CD4-positive, CD25-positive, alpha-beta regulatory T cell (primary cell): ENCODE measurements at regions not wholly inside any gene's neighbourhood (a gene's known extent, or its start where the extent isn't known, plus 50 kb on each side); places are given as distances from the start of the nearest gene placed in this dataset.

Experiments
- ATAC-seq, 2 donors: fragments of 150-1000 bp; cut with Tn5 transposase; one replicate each; pipeline ENCODE4 v1.10.0; 2021; ENCODE audit warnings: low read depth in 2 of 2, moderate number of reproducible peaks in 2 of 2, moderate library complexity in 1 of 2
- DNase-seq, 3 donors: peaks; one replicate each; pipeline versions ENCODE4 v3.0.0 to v3.0.0-alpha.2; 2012 to 2022; ENCODE audit warnings: mixed read lengths in 1 of 3
- H3K27ac ChIP-seq: one replicate; pipeline ENCODE4 v1.7.0; 2013; ENCODE audit warnings: mild to moderate bottlenecking, low read length; ENCODE audit not compliant: insufficient read depth, poor library complexity, severe bottlenecking
- H3K27me3 ChIP-seq: one replicate; pipeline ENCODE4 v1.7.0; 2013; ENCODE audit warnings: low read length; ENCODE audit not compliant: control insufficient read depth, insufficient read depth
- H3K36me3 ChIP-seq: one replicate; pipeline ENCODE4 v1.7.0; 2013; ENCODE audit warnings: mild to moderate bottlenecking, low read length, moderate library complexity; ENCODE audit not compliant: control insufficient read depth, insufficient read depth
- H3K4me1 ChIP-seq: 2 replicates; pipeline ENCODE4 v1.7.0; 2013; ENCODE audit warnings: mild to moderate bottlenecking, low read length; ENCODE audit not compliant: insufficient read depth, control insufficient read depth, poor library complexity, severe bottlenecking
- H3K4me3 ChIP-seq: one replicate; pipeline ENCODE4 v1.7.0; 2013; ENCODE audit warnings: low read depth, mild to moderate bottlenecking, low read length, moderate library complexity
- H3K9me3 ChIP-seq, 2 experiments: 1 replicate in 1 of 2; 2 replicates in 1 of 2; pipeline ENCODE4 v1.7.0; 2013; ENCODE audit warnings: low read length in 2 of 2, mild to moderate bottlenecking in 1 of 2, moderate library complexity in 1 of 2; ENCODE audit not compliant: control insufficient read depth in 2 of 2
- H3K27ac Mint-ChIP-seq, 3 donors: one replicate each; pipeline ENCODE4 v1.8.0; 2020 to 2022; ENCODE audit warnings: mild to moderate bottlenecking in 3 of 3, mixed read lengths in 3 of 3, moderate library complexity in 2 of 3
- H3K27me3 Mint-ChIP-seq: one replicate; pipeline ENCODE4 v1.8.0; 2022; ENCODE audit warnings: mild to moderate bottlenecking, mixed read lengths
- H3K36me3 Mint-ChIP-seq: one replicate; pipeline ENCODE4 v1.8.0; 2020; ENCODE audit warnings: mixed read lengths
- H3K4me1 Mint-ChIP-seq, 4 donors: one replicate each; pipeline ENCODE4 v1.8.0; 2020 to 2022; ENCODE audit warnings: mixed read lengths in 4 of 4, mild to moderate bottlenecking in 1 of 4
- H3K4me3 Mint-ChIP-seq, 4 donors: one replicate each; pipeline ENCODE4 v1.8.0; 2020 to 2022; ENCODE audit warnings: mild to moderate bottlenecking in 4 of 4, mixed read lengths in 4 of 4, moderate library complexity in 3 of 4
- H3K9me3 Mint-ChIP-seq, 7 donors: one replicate each; pipeline ENCODE4 v1.8.0; 2020 to 2022; ENCODE audit warnings: mixed read lengths in 7 of 7, mild to moderate bottlenecking in 3 of 7, moderate library complexity in 2 of 7

GRCh38 chr1:234750922-234751627 is 141.1 kb upstream of the IRF2BP2 start:
- Histone ChIP-seq H3K4me3 (no peak overlapping the region), H3K36me3 (no peaks in the 10 kb centered on the region), H3K27ac (no peak overlapping the region), H3K4me1 (no peaks in the 10 kb centered on the region), H3K9me3 (no peaks in the 10 kb centered on the region), H3K27me3 (no peaks in the 10 kb centered on the region)
- DNase-seq (no peak), ATAC-seq (no peak)
- Mint-ChIP-seq H3K36me3 (no peaks in the 10 kb centered on the region), H3K4me1 (peaks cover 0 to 4% (median 1%) of the 10 kb centered on the region in 4 donors), H3K27ac (peak overlapping the region in 2 of 3 donors; percentile 2 to 52), H3K27me3 (peaks cover 16% of the 10 kb centered on the region), H3K9me3 (peaks cover 0 to 1% (median 0%) of the 10 kb centered on the region in 7 donors), H3K4me3 (no peak overlapping the region)

GRCh38 chr1:234748713-234749112 is 138.7 kb upstream of the IRF2BP2 start:
- Histone ChIP-seq H3K9me3 (no peaks in the 10 kb centered on the region), H3K36me3 (no peaks in the 10 kb centered on the region), H3K4me1 (no peaks in the 10 kb centered on the region), H3K27ac (no peak overlapping the region), H3K4me3 (no peak overlapping the region), H3K27me3 (no peaks in the 10 kb centered on the region)
- H3K27me3 Mint-ChIP-seq = peaks cover 13% of the 10 kb centered on the region
- H3K4me1 Mint-ChIP-seq = no peaks in the 10 kb centered on the region
- H3K4me3 Mint-ChIP-seq = no peak overlapping the region
- ATAC-seq (no peak), DNase-seq (no peak)
- H3K36me3 Mint-ChIP-seq = no peaks in the 10 kb centered on the region
- no peak overlapping the region for H3K27ac Mint-ChIP-seq
- H3K9me3 Mint-ChIP-seq = peaks cover 0 to 1% (median 0%) of the 10 kb centered on the region in 7 donors

GRCh38 chr1:234748066-234748465 is 138.1 kb upstream of the IRF2BP2 start:
- no peaks in the 10 kb centered on the region for H3K27me3 ChIP-seq
- peaks cover 0 to 2% (median 0%) of the 10 kb centered on the region in 4 donors for H3K4me1 Mint-ChIP-seq
- DNase-seq = no peak
- H3K36me3 ChIP-seq = no peaks in the 10 kb centered on the region
- H3K36me3 Mint-ChIP-seq = no peaks in the 10 kb centered on the region
- no peak for ATAC-seq
- H3K27me3 Mint-ChIP-seq = peaks cover 14% of the 10 kb centered on the region
- H3K27ac ChIP-seq = no peak overlapping the region
- no peaks in the 10 kb centered on the region for H3K9me3 ChIP-seq
- no peaks in the 10 kb centered on the region for H3K4me1 ChIP-seq
- no peak overlapping the region for H3K4me3 Mint-ChIP-seq
- H3K4me3 ChIP-seq = no peak overlapping the region
- peaks cover 0 to 1% (median 0%) of the 10 kb centered on the region in 7 donors for H3K9me3 Mint-ChIP-seq
- H3K27ac Mint-ChIP-seq = no peak overlapping the region

- Histone ChIP-seq H3K4me3 (no peak overlapping the region), H3K27me3 (no peaks in the 10 kb centered on the region), H3K36me3 (no peaks in the 10 kb centered on the region), H3K27ac (no peak overlapping the region), H3K4me1 (no peaks in the 10 kb centered on the region), H3K9me3 (no peaks in the 10 kb centered on the region)
- Mint-ChIP-seq H3K36me3 (no peaks in the 10 kb centered on the region), H3K9me3 (peaks cover 0 to 1% (median 0%) of the 10 kb centered on the region in 7 donors), H3K27ac (no peak overlapping the region), H3K4me3 (no peak overlapping the region), H3K4me1 (peaks cover 0 to 2% (median 0%) of the 10 kb centered on the region in 4 donors), H3K27me3 (peaks cover 21% of the 10 kb centered on the region)
- ATAC-seq = no peak
- no peak for DNase-seq
These were observed 136.8 kb upstream of the IRF2BP2 start for GRCh38 chr1:234746798-234747196.

GRCh38 chr1:234745844-234746797 is 136.1 kb upstream of the IRF2BP2 start:
- Histone ChIP-seq H3K4me1 (no peaks in the 10 kb centered on the region), H3K27ac (no peak overlapping the region), H3K4me3 (no peak overlapping the region), H3K27me3 (no peaks in the 10 kb centered on the region), H3K9me3 (no peaks in the 10 kb centered on the region), H3K36me3 (no peaks in the 10 kb centered on the region)
- no peak overlapping the region for H3K4me3 Mint-ChIP-seq
- peaks cover 0 to 2% (median 0%) of the 10 kb centered on the region in 4 donors for H3K4me1 Mint-ChIP-seq
- ATAC-seq (no peak), DNase-seq (no peak)
- no peaks in the 10 kb centered on the region for H3K36me3 Mint-ChIP-seq
- peak overlapping the region in 1 of 3 donors; percentile 48 for H3K27ac Mint-ChIP-seq
- peaks cover 23% of the 10 kb centered on the region for H3K27me3 Mint-ChIP-seq
- H3K9me3 Mint-ChIP-seq = peaks cover 0 to 1% (median 0%) of the 10 kb centered on the region in 7 donors

GRCh38 chr1:234745276-234745675 is 135.3 kb upstream of the IRF2BP2 start:
- Mint-ChIP-seq H3K27ac (no peak overlapping the region), H3K4me1 (peaks cover 0 to 2% (median 0%) of the 10 kb centered on the region in 4 donors), H3K36me3 (no peaks in the 10 kb centered on the region), H3K9me3 (peaks cover 0 to under 1% (median 0%) of the 10 kb centered on the region in 7 donors), H3K27me3 (peaks cover 24% of the 10 kb centered on the region), H3K4me3 (no peak overlapping the region)
- Histone ChIP-seq H3K4me3 (no peak overlapping the region), H3K27me3 (no peaks in the 10 kb centered on the region), H3K36me3 (no peaks in the 10 kb centered on the region), H3K27ac (no peak overlapping the region), H3K9me3 (no peaks in the 10 kb centered on the region), H3K4me1 (no peaks in the 10 kb centered on the region)
- ATAC-seq (no peak), DNase-seq (no peak)

- ATAC-seq = no peak
- H3K27me3 ChIP-seq = no peaks in the 10 kb centered on the region
- peaks cover 19% of the 10 kb centered on the region for H3K27me3 Mint-ChIP-seq
- DNase-seq = no peak
- no peaks in the 10 kb centered on the region for H3K9me3 ChIP-seq
- H3K4me1 Mint-ChIP-seq = peaks cover 0 to 2% (median 0%) of the 10 kb centered on the region in 4 donors
- H3K9me3 Mint-ChIP-seq = no peaks in the 10 kb centered on the region
- H3K27ac ChIP-seq = no peak overlapping the region
- no peaks in the 10 kb centered on the region for H3K36me3 Mint-ChIP-seq
- H3K27ac Mint-ChIP-seq = no peak overlapping the region
- H3K4me3 ChIP-seq = no peak overlapping the region
- no peaks in the 10 kb centered on the region for H3K36me3 ChIP-seq
- no peaks in the 10 kb centered on the region for H3K4me1 ChIP-seq
- H3K4me3 Mint-ChIP-seq = no peak overlapping the region
These were observed 134.0 kb upstream of the IRF2BP2 start for GRCh38 chr1:234743791-234744611.
